Activated T-cell treated with anti-CD3 and anti-CD28 coated beads, Interleukin-2, amount 50 U/mL, for 4 hours (primary cell): ENCODE measurements at regions not wholly inside any gene's neighbourhood (a gene's known extent, or its start where the extent isn't known, plus 50 kb on each side); places are given as distances from the start of the nearest gene placed in this dataset.

Experiments
- ATAC-seq, 2 donors: fragments of 200-7000 bp; cut with Tn5 transposase; one replicate each; pipeline ENCODE4 v1.10.0; 2021
- DNase-seq: peaks from one replicate; pipeline ENCODE4 v3.0.0-alpha.2; 2020
- H3K27me3 Mint-ChIP-seq: one replicate; pipeline ENCODE4 v1.8.0; 2021; ENCODE audit warnings: low read depth, mixed read lengths
- H3K36me3 Mint-ChIP-seq: one replicate; pipeline ENCODE4 v1.8.0; 2022; ENCODE audit warnings: mixed read lengths; ENCODE audit not compliant: insufficient read depth
- H3K4me1 Mint-ChIP-seq: one replicate; pipeline ENCODE4 v1.8.0; 2021; ENCODE audit warnings: low read depth, mixed read lengths
- H3K4me3 Mint-ChIP-seq: one replicate; pipeline ENCODE4 v1.8.0; 2021; ENCODE audit warnings: mild to moderate bottlenecking, moderate library complexity, mixed read lengths
- H3K9me3 Mint-ChIP-seq: one replicate; pipeline ENCODE4 v1.8.0; 2021; ENCODE audit warnings: mixed read lengths

DNA sequence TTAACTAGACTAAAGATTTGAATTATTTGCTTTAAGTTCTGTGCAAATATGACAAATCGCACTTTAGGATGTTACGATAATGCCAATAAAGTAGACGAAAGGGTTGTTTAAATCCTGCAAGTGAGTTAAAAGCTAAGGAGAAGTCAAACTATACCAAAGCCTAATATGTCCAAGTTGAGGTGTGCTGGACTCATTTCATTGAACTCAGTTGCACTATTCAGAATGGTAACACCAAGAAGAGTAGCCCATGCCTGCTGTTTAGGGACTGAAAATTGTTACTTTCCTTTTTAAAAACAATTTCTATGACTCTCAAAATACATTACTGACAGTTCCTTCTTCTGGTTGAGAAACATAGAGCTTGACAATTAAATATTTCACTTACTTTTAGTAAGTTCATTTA lies 766.3 kb downstream of the DNAJB9 start:
- Mint-ChIP-seq H3K27me3 (no peaks in the 10 kb centered on the region), H3K9me3 (no peaks in the 10 kb centered on the region), H3K4me3 (no peak overlapping the region), H3K36me3 (no peaks in the 10 kb centered on the region), H3K4me1 (no peaks in the 10 kb centered on the region)
- no peak for ATAC-seq
- DNase-seq = no peak

DNA sequence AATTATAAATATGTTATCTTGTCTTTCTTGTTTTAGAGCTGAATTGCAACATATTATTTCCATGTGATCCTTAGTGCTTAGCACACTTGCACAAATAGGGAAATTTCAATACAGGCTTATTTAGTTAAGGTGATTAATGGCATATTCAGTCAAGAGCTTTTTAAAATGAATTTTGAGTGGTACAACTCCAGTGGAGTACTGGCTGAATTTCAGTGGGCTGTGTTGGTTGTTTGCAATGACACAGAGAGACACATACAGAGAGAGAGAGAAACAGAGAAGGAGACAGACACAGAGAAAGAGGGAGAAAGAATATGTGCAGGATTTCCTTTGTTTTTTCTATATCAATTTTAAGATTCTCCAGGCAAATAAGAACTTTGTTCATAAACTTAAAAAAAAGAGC lies 766.9 kb downstream of the DNAJB9 start:
- Mint-ChIP-seq H3K4me1 (no peaks in the 10 kb centered on the region), H3K4me3 (no peak overlapping the region), H3K36me3 (no peaks in the 10 kb centered on the region), H3K27me3 (no peaks in the 10 kb centered on the region), H3K9me3 (no peaks in the 10 kb centered on the region)
- ATAC-seq (no peak), DNase-seq (no peak)

DNA sequence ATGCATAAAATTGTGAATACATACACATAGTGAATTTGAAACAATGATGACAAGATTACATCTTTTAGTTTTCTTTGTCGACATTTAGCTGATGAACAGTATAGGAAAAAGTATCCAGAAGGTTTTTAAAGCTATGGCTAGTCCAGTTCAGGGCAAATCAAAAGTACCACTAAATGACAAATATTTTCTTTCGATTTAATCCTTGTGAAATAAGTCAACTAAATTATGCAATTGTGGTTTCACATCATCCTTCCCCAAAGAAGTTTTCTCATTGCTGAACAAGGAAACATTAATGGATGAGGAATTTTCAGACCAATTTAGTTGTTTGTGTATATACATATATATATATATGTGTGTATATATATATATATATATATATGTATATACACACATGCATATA lies 774.0 kb downstream of the DNAJB9 start:
- Mint-ChIP-seq H3K36me3 (no peaks in the 10 kb centered on the region), H3K27me3 (no peaks in the 10 kb centered on the region), H3K4me3 (no peak overlapping the region), H3K4me1 (no peaks in the 10 kb centered on the region), H3K9me3 (no peaks in the 10 kb centered on the region)
- no peak for ATAC-seq
- DNase-seq = no peak

DNA sequence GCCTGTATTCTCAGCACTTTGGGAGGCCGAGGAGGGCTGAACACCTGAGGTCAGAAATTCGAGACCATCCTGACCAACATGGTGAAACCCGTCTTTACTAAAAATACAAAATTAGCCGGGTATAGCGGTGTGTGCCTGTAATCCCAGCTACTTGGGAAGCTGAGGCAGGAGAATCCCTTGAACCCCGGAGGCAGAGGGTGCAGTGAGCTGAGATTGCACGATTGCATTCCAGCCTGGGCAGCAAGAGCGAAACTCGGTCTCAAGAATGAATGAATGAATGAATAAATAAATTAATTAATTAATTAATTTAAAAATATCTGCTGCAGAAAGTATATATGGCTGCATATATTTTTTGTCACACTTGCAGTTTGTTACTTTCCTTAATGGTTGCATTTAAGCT lies 781.8 kb downstream of the DNAJB9 start:
- Mint-ChIP-seq H3K27me3 (no peaks in the 10 kb centered on the region), H3K36me3 (no peaks in the 10 kb centered on the region), H3K4me1 (no peaks in the 10 kb centered on the region), H3K4me3 (no peak overlapping the region), H3K9me3 (no peaks in the 10 kb centered on the region)
- DNase-seq (no peak), ATAC-seq (no peak)

DNA sequence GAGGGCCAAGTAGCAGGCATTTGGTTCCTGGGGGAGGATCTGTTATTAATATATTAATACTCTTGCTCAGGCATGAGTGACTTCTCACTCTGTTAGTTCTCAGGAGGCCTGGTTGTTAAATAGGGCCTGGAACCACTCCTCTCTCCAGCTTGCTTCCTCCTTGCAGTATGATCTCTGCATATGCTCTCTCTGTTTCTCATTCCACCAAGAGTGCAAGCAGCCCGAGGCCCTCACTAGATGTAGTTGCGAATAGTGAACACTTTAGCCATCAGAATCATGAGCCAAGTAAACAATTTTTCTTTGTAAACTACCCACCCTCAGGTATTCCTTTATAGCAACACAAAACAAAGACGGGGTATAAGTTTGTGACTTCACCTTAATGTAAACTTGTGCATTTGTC lies 784.3 kb downstream of the DNAJB9 start:
- no peaks in the 10 kb centered on the region for H3K9me3 Mint-ChIP-seq
- H3K27me3 Mint-ChIP-seq = no peaks in the 10 kb centered on the region
- no peak for ATAC-seq
- no peak overlapping the region for H3K4me3 Mint-ChIP-seq
- no peak for DNase-seq
- H3K36me3 Mint-ChIP-seq = no peaks in the 10 kb centered on the region
- H3K4me1 Mint-ChIP-seq = no peaks in the 10 kb centered on the region

DNA sequence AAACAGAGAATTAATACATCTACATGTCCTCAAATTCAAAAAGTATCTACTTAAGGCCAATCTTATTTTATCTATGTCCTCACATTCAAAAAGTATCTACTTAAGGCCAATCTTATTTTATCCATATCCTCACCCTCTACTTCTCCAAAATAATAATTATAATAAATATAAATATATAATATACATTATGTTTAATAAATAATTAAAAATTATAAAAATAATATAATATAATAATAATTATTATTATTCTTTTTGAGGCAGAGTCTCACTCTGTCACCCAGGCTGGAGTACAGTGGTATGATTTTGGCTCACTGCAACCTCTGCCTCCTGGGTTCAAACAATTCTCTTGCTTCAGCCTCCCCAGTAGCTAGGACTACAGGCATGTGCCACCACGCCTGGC lies 784.9 kb downstream of the DNAJB9 start:
- no peaks in the 10 kb centered on the region for H3K9me3 Mint-ChIP-seq
- no peaks in the 10 kb centered on the region for H3K4me1 Mint-ChIP-seq
- no peaks in the 10 kb centered on the region for H3K36me3 Mint-ChIP-seq
- no peak for DNase-seq
- H3K27me3 Mint-ChIP-seq = no peaks in the 10 kb centered on the region
- ATAC-seq = no peak
- H3K4me3 Mint-ChIP-seq = no peak overlapping the region

DNA sequence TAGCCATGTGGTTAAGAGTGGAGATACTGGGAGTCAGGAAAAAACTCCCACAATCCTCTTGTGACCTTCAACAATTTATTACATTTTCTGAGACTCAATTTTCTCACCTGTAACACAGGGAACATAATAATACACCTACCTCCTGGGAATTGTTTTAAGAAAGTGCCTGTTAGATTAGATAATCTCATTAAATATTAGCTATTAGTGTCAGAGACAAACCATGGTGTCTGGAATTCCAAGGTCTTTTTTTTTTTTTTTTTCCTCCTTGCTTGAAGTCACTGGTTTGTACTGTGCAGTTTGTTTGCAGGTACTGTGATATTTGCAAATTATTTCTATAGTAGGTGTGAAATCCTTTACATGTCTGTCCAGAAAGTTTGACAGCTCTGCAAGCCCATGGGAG lies 806.1 kb downstream of the DNAJB9 start:
- Mint-ChIP-seq H3K9me3 (peaks cover under 1% of the 10 kb centered on the region), H3K4me3 (no peak overlapping the region), H3K4me1 (no peaks in the 10 kb centered on the region), H3K27me3 (no peaks in the 10 kb centered on the region), H3K36me3 (no peaks in the 10 kb centered on the region)
- ATAC-seq (no peak), DNase-seq (no peak)

DNA sequence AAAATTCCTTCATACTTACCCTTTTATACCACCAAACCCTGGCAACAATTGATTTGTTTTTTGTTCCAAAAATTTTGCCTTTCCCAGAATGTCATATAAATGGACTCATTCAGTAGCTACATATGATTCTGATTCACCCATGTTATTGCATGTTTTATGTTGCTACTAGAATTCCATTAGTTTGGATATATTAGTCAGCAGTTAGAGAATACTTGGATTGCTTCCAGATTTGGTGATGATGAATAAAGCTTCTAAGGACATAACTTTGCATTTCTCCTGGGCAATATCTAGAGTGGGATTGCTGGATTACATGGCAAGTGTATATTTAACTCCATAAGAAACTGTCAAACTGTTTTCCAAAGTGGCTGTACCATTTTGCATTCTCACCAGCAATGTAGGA lies 806.9 kb downstream of the DNAJB9 start:
- ATAC-seq = no peak
- Mint-ChIP-seq H3K36me3 (no peaks in the 10 kb centered on the region), H3K4me1 (no peaks in the 10 kb centered on the region), H3K4me3 (no peak overlapping the region), H3K27me3 (no peaks in the 10 kb centered on the region), H3K9me3 (no peaks in the 10 kb centered on the region)
- DNase-seq = no peak

DNA sequence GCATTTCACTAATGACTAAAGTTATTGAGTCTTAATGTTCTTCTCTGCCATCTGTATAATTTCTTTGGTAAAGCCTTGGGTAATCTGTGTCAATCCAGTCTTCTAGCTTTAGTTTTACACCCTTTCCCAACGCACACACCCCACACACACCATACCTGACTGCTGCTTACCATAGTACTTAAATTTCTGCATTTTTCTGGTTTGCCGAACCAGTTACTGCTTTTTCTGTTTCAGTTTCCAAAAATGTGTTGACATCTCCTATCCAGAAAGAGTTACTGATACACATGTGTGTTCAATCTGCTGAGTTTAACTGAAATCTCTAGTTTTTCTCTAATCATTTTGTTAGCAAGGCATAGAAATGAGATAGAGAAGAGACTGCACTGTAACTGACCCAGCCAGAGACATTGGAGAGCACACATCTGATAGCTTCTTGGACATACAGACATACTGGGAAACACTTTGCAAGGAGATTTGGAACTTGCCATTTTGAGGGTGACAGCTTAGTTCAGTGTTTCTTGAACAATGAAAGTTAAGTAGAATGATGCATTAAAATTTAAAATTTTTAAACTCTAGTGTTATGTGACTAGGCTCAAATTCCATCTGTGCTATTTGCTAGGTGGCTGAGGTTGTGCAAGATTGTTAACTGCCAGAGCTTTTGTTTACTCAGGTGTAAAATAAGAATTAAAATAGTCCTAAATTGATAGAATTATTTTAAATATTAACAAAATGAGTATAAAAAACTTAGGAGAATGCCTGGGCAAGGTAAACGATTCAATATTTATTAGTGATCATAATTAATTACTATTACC lies 807.6 kb downstream of the DNAJB9 start:
- Mint-ChIP-seq H3K36me3 (no peaks in the 10 kb centered on the region), H3K4me3 (no peak overlapping the region), H3K4me1 (no peaks in the 10 kb centered on the region), H3K27me3 (no peaks in the 10 kb centered on the region), H3K9me3 (no peaks in the 10 kb centered on the region)
- ATAC-seq (no peak), DNase-seq (no peak)

DNA sequence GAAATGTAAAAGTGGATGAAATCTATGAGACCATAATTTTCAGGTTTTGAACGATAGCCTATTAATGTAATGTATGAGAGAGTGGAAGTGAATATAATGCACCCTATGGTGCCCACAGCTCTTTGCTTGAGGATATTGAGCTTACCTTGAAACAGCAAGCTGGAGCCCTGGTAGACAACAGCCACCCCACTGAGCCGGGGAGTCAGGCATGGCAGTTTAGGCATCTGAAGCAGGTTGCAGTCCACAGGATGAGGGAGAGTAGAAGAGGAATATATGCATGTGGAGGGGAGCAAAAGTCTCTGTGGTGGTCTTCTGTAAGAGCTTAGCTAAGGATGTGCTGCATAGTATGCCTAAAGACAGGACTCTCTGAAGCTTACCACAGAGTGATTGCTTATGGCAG lies 817.3 kb downstream of the DNAJB9 start:
- DNase-seq = no peak
- no peak overlapping the region for H3K4me3 Mint-ChIP-seq
- no peaks in the 10 kb centered on the region for H3K27me3 Mint-ChIP-seq
- no peak for ATAC-seq
- no peaks in the 10 kb centered on the region for H3K36me3 Mint-ChIP-seq
- no peaks in the 10 kb centered on the region for H3K9me3 Mint-ChIP-seq
- no peaks in the 10 kb centered on the region for H3K4me1 Mint-ChIP-seq

DNA sequence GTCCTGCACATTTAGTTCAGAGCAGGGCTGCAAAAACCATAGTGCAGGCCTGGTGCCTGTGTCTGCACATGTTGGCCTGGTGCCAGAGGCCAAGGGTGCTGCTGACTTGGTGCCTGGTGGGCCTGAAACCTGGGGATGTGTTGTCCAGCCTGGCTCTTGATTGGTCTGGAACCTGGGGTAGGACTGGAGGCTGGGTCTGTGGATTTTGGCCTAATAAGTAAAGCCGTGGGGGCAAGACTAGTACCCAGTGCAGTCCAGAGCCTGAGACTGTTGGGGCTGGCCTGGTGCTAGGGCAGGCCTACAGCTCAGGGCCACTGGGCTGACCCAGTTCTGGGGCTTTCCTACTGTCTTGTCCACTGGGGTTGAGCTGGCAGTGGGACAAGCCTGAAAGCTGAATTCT lies 817.9 kb downstream of the DNAJB9 start:
- no peak for ATAC-seq
- H3K4me1 Mint-ChIP-seq = no peaks in the 10 kb centered on the region
- DNase-seq = no peak

DNA sequence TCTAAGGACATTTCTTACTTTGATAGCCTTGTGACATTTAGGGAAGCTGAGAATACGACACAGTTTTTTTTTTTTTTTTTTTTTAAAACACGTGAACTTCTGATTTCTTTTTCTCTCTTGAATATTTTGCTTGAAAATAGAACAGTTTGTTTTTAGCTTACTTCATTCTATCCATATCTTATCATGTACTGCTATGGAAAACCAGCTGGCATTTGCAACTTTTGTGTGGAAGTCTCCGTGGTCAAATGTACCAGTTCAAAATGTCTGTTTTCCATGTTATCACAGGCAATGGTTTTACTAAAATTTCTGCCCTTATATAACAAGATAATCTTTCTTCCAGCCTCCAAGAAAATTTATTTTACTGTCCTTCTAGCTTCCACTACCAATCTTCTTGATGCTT lies 821.6 kb downstream of the DNAJB9 start:
- no peak for DNase-seq
- no peaks in the 10 kb centered on the region for H3K27me3 Mint-ChIP-seq
- no peaks in the 10 kb centered on the region for H3K36me3 Mint-ChIP-seq
- H3K4me3 Mint-ChIP-seq = no peak overlapping the region
- H3K9me3 Mint-ChIP-seq = no peaks in the 10 kb centered on the region
- ATAC-seq = no peak
- H3K4me1 Mint-ChIP-seq = no peaks in the 10 kb centered on the region

More for the DNA sequence above, 817.9 kb downstream of the DNAJB9 start:
- Mint-ChIP-seq H3K36me3 (no peaks in the 10 kb centered on the region), H3K27me3 (no peaks in the 10 kb centered on the region), H3K4me3 (no peak overlapping the region), H3K9me3 (no peaks in the 10 kb centered on the region)

DNA sequence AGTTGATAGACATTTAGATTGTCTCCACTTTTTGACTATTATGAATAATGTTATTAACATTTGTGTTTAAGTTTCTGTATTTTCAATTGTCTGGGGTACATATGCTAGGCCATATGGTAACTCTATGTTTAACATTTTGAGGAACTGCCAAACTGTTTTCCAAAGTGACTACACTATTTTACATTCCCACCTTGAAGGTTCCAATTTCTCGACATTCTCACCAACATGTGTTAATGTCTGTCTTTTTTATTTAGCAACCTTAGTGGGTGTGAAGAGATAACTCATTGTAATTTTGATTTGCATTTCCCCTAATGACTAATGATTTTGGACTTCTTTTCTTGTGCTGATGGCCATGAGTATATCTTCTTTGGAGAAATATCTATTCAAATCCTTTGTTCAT lies 832.4 kb downstream of the DNAJB9 start:
- no peak for DNase-seq
- H3K27me3 Mint-ChIP-seq = no peaks in the 10 kb centered on the region
- H3K36me3 Mint-ChIP-seq = no peaks in the 10 kb centered on the region
- no peaks in the 10 kb centered on the region for H3K9me3 Mint-ChIP-seq
- ATAC-seq = no peak
- H3K4me3 Mint-ChIP-seq = no peak overlapping the region
- no peaks in the 10 kb centered on the region for H3K4me1 Mint-ChIP-seq

DNA sequence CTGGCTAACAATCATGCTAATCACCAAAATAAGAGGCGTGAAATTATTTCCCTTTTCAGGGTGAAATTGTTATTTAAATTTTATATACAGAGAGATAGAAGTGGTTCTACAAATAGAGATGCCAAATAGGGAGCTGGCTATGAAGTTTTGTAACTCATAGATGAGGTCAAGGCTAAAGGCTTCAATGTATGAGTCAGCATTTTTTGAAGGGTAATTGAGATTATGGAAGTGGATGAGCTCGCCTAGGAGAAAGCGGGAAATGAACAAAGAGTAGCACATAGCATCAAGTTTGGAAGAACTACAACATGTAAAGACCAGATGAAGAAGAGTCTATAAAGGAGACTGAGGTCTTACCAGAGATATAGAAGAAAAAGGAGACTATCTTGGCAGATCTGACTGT lies 838.1 kb downstream of the DNAJB9 start:
- DNase-seq = no peak
- H3K4me1 Mint-ChIP-seq = no peaks in the 10 kb centered on the region
- no peaks in the 10 kb centered on the region for H3K36me3 Mint-ChIP-seq
- ATAC-seq = no peak
- no peaks in the 10 kb centered on the region for H3K9me3 Mint-ChIP-seq
- H3K4me3 Mint-ChIP-seq = no peak overlapping the region
- no peaks in the 10 kb centered on the region for H3K27me3 Mint-ChIP-seq

DNA sequence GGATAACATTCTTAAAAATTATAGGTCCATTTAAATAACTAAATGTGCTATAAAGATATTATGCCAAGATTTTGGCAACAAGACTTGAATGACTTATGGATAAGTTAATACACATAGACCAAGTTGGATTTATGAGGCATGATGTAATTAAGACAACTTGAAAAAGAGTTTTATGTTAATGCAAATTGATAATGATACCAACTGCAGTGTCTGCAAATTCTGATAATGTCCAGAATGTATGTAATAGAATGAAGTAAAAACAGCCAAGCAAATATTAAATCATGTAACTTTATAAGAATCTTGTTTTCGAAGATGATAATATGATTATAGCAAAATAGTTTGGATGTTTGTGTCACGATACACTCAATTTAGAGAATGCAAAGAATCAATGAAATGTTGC lies 868.3 kb downstream of the DNAJB9 start:
- no peaks in the 10 kb centered on the region for H3K4me1 Mint-ChIP-seq
- DNase-seq = no peak
- peaks cover 18% of the 10 kb centered on the region for H3K9me3 Mint-ChIP-seq
- H3K4me3 Mint-ChIP-seq = no peak overlapping the region
- no peak for ATAC-seq
- no peaks in the 10 kb centered on the region for H3K36me3 Mint-ChIP-seq
- H3K27me3 Mint-ChIP-seq = no peaks in the 10 kb centered on the region

DNA sequence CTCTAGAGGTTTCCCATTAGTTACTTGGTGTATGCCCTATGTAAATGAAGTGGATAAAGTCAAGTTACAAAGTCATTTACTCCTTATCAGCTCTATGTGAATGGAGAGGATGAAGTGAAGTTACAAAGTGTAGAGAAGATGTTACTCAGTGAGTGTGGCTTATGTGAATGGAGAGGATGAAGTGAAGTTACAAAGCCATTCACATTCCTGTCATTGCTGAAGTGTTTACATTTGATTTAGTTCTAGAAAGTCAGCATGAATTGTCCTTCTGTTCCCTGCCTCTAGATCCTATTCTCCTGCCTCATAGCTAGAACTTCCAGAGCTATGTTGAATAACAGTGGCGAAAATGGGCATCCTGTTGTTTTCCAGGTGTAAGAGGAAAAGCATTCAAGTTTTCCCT lies 880.1 kb downstream of the DNAJB9 start:
- DNase-seq (no peak), ATAC-seq (no peak)
- Mint-ChIP-seq H3K4me3 (no peak overlapping the region), H3K4me1 (no peaks in the 10 kb centered on the region), H3K9me3 (peaks cover 12% of the 10 kb centered on the region), H3K27me3 (no peaks in the 10 kb centered on the region), H3K36me3 (no peaks in the 10 kb centered on the region)
